SH-SY5Y (cell line): ENCODE measurements at regions not wholly inside any gene's neighbourhood (a gene's known extent, or its start where the extent isn't known, plus 50 kb on each side); places are given as distances from the start of the nearest gene placed in this dataset.

Source experiments
- GATA2 ChIP-seq: IDR thresholded peaks from 2 replicates; pipeline ENCODE4 v1.6.1; 2011; ENCODE audit warnings: mild to moderate bottlenecking, low read depth, low read length
- GATA3 ChIP-seq: IDR thresholded peaks from 2 replicates; pipeline ENCODE4 v1.6.1; 2011; ENCODE audit warnings: low read depth, mild to moderate bottlenecking, low read length, moderate library complexity

DNA sequence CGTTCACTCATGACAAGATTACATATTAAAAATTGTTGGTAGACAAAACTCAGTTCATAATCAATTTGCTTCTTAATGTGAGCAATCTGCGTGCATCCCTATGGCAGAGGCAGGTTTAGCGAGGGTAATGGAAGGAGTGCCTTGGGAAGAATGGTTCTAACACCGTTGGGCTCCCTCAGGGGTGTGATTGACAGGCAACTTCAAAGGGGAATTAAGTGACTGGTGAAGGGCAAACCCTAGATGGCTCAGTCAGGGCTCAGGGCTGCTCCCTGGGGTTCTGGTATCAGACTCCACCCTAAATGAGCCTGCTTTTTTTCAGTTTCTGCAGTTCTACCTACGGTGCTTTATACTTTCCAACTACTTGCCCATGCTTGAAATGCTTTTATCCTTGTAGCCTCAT is 419.5 kb upstream of the CELF4 start:
- TF ChIP-seq GATA3 (no peak), GATA2 (no peak)
